SH-SY5Y (cell line): ENCODE measurements at regions not wholly inside any gene's neighbourhood (a gene's known extent, or its start where the extent isn't known, plus 50 kb on each side); places are given as distances from the start of the nearest gene placed in this dataset.

ENCODE experiments used
- GATA2 ChIP-seq: IDR thresholded peaks from 2 replicates; pipeline ENCODE4 v1.6.1; 2011; ENCODE audit warnings: mild to moderate bottlenecking, low read depth, low read length
- GATA3 ChIP-seq: IDR thresholded peaks from 2 replicates; pipeline ENCODE4 v1.6.1; 2011; ENCODE audit warnings: low read depth, mild to moderate bottlenecking, low read length, moderate library complexity

- TF ChIP-seq GATA3 = no peak
- TF ChIP-seq GATA2 = no peak
Observed at GRCh38 chr5:117740268-117740667, 1165.6 kb upstream of the SEMA6A start.
